ENCODE measurements at regions not wholly inside any gene's neighbourhood (a gene's known extent, or its start where the extent isn't known, plus 50 kb on each side); places are given as distances from the start of the nearest gene placed in this dataset.
"Not testable (repeated sequence)": the region's sequence is repeated elsewhere in the genome, so short reads cannot be mapped to it uniquely, and the experiment has no call there.

DNA sequence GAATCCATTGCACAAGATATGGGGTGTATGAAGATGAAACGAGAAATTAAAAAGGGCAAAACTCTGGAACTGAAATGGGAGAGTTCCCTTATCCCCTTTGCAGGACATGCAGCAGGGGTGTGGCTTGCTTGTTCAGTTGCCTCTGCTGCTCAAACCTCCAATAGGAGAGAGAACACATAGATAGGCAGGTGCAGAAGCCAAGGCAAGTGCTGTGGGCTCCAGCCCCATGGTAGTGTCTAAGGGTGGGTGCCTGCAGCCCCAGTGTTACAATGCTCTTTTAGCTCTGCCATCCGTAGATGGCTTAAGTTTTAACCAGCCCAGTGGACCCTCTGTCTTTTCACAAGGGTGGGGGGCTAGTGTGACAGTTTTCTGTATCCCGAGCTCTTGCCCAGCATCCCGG, 69.7 kb downstream of the CMAS start:
- no peak for DNase-seq

DNA sequence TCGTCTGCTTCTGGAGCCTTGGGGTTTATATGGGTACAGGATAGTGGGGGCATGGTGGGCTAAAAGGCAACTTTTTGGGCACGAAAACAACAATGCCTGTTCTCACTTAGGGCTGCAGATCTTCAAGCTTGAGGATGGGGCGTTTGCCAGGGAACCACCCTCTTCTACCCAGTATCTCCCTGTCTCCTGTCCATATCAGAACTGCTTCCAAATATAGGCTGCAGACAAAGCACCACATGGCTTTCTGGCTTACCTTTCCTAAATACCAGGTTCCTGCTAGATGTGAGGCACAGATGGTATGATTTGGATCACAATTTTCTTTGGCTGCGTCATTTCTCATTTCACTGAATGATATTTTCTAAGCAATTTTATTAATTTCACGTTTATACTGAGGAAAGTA, 70.4 kb downstream of the CMAS start:
- no peak for DNase-seq

DNA sequence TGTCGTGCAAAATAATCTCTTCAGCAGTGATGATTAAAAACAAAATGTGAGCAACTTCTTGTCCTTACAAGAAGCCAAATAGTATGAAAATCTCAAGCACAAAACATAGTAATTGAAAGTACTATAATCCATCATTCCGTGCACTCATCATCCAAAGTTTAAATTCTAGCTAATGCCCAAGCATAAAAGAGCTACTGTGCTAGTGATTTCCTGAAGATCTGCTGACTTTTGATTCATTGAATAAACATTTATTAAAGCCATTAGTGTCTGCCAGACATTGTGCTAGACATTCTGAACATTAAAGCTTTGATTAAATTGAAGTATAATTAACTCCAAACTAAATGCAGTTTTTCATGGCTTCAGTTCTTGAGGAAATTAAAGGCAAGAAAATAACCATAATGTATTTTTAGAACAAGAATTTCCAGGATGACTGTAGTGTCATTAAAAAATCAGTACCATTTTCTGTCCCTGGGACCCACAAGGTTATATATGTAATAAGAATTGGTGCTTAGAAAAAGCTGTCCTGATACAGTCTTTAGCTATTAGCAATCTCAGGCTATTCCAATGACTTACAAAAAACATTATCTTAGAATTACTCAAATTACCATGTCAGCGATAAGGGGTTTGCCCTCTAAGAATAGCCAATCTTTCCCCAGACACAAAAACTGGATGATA, 71.7 kb downstream of the CMAS start:
- DNase-seq: no peak

DNA sequence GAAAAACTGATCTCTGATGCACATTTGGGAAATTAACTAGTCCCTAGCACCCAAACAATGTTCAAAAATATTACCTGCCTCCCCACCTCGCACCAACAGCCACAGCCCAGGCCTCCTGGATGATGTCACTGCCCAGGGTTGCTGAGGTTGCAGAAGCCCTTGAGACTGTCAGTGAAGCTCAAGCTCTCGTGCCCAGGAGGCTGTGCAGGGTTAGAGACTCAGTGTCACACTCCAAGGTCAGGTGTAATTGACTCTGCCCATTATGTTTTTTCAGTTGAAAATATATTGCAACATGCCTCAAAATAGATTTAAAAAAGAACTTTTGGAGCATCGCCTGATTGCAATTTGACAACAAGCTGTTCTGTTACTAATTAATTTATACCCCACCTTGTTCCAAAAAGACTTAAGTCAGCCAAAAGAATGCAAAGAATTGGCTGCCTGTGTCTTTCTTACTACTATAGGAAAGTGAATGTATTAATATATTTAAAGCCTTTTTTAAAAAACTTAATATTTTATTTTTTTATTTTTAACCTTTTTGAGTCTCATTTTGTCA, 72.3 kb downstream of the CMAS start:
- no peak for DNase-seq

DNA sequence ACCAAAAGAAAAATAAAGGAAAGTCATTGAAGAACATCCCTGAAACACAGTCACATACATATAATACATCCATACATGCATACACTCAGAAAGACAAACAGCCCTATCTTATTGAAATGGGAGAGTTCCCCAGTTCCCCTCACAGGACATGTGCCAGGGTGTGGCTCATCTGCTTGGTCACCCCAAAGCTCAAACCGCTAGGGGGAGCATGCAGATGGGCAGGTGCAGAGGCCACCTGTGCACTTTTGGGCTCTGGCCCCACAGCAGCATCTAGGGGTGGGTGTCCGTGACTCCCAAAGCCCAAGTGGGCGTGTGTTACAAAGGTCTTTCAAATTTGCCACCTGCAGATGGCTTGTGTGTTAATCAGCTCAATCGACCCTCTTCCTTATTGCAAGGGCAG, 75.2 kb downstream of the CMAS start:
- DNase-seq: peak; percentile 30

DNA sequence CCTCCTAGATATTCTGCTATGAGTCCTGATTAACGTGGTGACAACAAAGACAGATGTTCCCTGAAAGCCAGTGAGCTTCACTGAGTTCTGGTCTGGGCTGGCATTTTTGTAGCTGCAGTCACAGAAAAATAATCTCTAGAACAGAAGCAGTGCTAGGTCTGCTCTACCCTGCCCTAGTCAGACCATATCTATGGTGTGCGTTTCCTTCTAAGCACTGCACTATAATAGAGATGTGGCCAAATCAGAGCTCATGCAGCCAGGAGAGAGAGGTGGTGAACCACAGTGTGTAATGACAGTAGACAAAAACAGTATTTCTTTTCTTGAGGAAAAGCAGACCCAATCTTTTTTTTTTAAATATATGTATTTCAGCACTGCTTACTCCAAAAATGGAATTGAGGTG, 76.3 kb downstream of the CMAS start:
- DNase-seq: no peak

DNA sequence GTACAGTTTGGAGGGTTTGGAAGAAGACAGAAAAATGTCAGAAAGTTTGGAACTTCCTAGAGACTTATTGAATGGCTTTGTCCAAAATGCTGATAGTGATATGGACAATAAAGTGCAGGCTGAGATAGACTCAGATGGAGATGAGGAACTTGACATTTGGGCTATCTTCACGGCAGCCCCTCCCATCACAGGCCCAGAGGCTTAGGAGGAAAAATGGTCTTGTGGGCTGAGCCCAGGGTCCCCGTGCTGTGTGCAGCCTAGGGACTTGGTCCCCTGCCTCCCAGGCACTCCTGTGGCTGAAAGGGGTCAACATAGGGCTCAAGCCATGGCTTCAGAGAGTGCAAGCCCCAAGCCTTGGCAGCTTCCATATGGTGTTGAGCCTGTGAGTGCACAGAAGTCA, 79.0 kb downstream of the CMAS start:
- DNase-seq: no peak

DNA sequence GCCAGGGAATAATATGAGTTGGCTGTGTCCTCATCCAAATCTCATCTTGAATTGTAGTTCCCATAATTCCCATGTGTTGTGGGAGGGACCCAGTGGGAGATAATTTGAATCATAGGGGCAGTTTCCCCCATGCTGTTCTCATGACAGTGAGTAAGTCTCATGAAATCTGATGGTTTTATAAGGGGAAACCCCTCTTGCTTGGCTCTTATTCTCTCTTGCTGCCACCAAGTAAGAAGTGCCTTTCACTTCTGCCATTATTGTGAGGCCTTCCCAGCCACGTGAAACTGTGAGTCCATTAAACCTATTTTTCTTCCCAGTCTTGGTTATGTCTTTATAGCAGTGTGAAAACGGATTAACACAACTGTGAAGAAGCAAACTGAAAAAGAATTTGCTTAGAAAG, 80.1 kb downstream of the CMAS start:
- not testable (repeated sequence) for DNase-seq

DNA sequence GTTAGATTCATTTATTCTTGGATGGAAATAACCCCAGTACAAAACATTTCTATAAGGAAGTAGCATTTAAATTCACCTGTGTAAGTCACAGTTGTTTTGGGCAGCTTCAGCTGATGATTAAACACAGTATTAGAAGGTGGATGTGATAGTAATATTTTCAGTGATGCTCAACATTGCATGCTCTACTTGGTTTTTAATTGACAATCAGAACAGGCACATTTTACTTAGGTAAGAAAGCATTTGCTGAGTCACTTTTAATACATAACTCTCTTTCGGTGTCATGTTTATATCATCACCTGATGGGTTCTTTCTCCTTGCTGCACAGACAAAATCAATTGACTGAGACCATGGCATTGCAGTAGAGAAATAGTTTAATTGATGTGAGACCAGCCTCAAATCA, 80.7 kb downstream of the CMAS start:
- DNase-seq: no peak

DNA sequence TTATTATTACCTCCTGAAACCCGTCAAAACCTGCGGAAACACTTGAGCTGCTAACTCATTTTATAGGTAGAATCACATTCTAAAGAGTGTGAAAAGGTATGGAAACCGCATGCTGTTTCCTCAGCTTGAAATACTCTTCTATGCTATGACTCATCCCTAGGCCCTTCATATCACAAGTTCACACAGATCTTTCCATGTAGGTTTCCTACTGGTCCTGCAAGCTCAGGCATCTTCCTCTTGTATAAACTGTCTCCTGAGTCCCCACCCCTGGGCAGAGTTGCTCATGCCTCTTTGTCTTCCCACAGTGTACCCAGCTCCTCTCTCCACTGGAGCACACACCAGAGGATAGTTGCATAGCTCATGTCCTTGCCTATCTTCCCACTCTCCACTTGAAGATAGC, 84.7 kb downstream of the CMAS start:
- DNase-seq: no peak

DNA sequence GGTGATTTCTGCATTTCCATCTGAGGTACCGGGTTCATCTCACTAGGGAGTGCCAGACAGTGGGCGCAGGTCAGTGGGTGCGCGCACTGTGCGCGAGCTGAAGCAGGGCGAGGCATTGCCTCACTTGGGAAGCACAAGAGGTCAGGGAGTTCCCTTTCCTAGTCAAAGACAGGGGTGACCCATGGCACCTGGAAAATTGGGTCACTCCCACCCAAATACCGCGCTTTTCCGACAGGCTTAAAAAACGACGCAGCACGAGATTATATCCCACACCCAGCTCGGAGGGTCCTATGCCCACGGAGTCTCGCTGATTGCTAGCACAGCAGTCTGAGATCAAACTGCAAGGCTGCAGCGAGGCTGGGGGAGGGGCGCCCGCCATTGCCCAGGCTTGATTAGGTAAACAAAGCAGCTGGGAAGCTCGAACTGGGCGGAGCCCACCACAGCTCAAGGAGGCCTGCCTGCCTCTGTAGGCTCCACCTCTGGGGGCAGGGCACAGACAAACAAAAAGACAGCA, 90.6 kb downstream of the CMAS start:
- DNase-seq: not testable (repeated sequence)

Measured in hematopoietic multipotent progenitor cell treated with erythropoietin and hydrocortisone succinate and interleukin-3 and kit ligand, for 8 days (in vitro differentiated cells).